ENCODE measurements at regions not wholly inside any gene's neighbourhood (a gene's known extent, or its start where the extent isn't known, plus 50 kb on each side); places are given as distances from the start of the nearest gene placed in this dataset.

GRCh38 chr5:86999951-87000350, 267.7 kb upstream of the RASA1 start:
- no peak for DNase-seq (ENCODE audit: low read depth)
- TF ChIP-seq CTCF (IDR thresholded peaks at IDR 0.05; ENCODE audit: insufficient read depth, low read depth, low read length), result no peak
- H3K4me3 ChIP-seq (ENCODE audit: low read depth, low read length), result no peak overlapping the region

GRCh38 chr5:87002485-87002884, 265.2 kb upstream of the RASA1 start:
- DNase-seq (ENCODE audit: low read depth), result no peak
- H3K4me3 ChIP-seq (ENCODE audit: low read depth, low read length), result no peak overlapping the region
- no peak for TF ChIP-seq CTCF (IDR thresholded peaks at IDR 0.05; ENCODE audit: insufficient read depth, low read depth, low read length)

GRCh38 chr5:87004101-87004500, 263.6 kb upstream of the RASA1 start:
- no peak overlapping the region for H3K4me3 ChIP-seq (ENCODE audit: low read depth, low read length)
- DNase-seq (ENCODE audit: low read depth), result no peak
- TF ChIP-seq CTCF (IDR thresholded peaks at IDR 0.05; ENCODE audit: insufficient read depth, low read depth, low read length), result no peak

- no peak overlapping the region for H3K4me3 ChIP-seq (ENCODE audit: low read depth, low read length)
- DNase-seq (ENCODE audit: low read depth), result no peak
- no peak for TF ChIP-seq CTCF (IDR thresholded peaks at IDR 0.05; ENCODE audit: insufficient read depth, low read depth, low read length)
Observed at GRCh38 chr5:87007737-87008136, 259.9 kb upstream of the RASA1 start.

- no peak for TF ChIP-seq CTCF (IDR thresholded peaks at IDR 0.05; ENCODE audit: insufficient read depth, low read depth, low read length)
- H3K4me3 ChIP-seq (ENCODE audit: low read depth, low read length), result no peak overlapping the region
- peak; percentile 38 for DNase-seq (ENCODE audit: low read depth)
Observed at GRCh38 chr5:87008751-87009560, 258.7 kb upstream of the RASA1 start.

GRCh38 chr5:87010736-87011135, 256.9 kb upstream of the RASA1 start:
- no peak overlapping the region for H3K4me3 ChIP-seq (ENCODE audit: low read depth, low read length)
- TF ChIP-seq CTCF (IDR thresholded peaks at IDR 0.05; ENCODE audit: insufficient read depth, low read depth, low read length), result no peak
- DNase-seq (ENCODE audit: low read depth), result no peak

GRCh38 chr5:87015901-87016300, 251.8 kb upstream of the RASA1 start:
- H3K4me3 ChIP-seq (ENCODE audit: low read depth, low read length), result no peak overlapping the region
- no peak for TF ChIP-seq CTCF (IDR thresholded peaks at IDR 0.05; ENCODE audit: insufficient read depth, low read depth, low read length)
- DNase-seq (ENCODE audit: low read depth), result no peak

All from fibroblast of villous mesenchyme (primary cell).